Thoracic aorta (tissue), 2 donors: ENCODE measurements at regions not wholly inside any gene's neighbourhood (a gene's known extent, or its start where the extent isn't known, plus 50 kb on each side); places are given as distances from the start of the nearest gene placed in this dataset.
"Not testable (repeated sequence)": the region's sequence is repeated elsewhere in the genome, so short reads cannot be mapped to it uniquely, and the experiment has no call there.

Source experiments
- ATAC-seq: fragments of 150-250 bp; one replicate; pipeline ENCODE4 v1.8.0; 2017; ENCODE audit warnings: low read depth; ENCODE audit not compliant: insufficient number of reproducible peaks, low FRiP score
- DNase-seq: peaks from one replicate; pipeline ENCODE4 v3.0.0-alpha.2; 2020; ENCODE audit warnings: low spot score
- H3K27ac ChIP-seq, 2 donors: fragments of 200-600 bp; sonication (generic); 1 replicate in 1 of 2; 2 replicates in 1 of 2; pipeline ENCODE4 v1.5.1; 2016; ENCODE audit warnings: mild to moderate bottlenecking in 2 of 2, moderate library complexity in 2 of 2
- H3K27me3 ChIP-seq: fragments of 200-600 bp; sonication (generic); replicated peaks from 2 replicates; pipeline ENCODE4 v1.6.0; 2016; ENCODE audit warnings: mild to moderate bottlenecking; ENCODE audit not compliant: insufficient read depth
- H3K36me3 ChIP-seq: fragments of 200-600 bp; sonication (generic); one replicate; pipeline ENCODE4 v1.5.1; 2016
- H3K4me1 ChIP-seq, 2 donors: fragments of 200-600 bp; sonication (generic); 1 replicate in 1 of 2; 2 replicates in 1 of 2; pipeline versions ENCODE4 v1.5.1 to v1.6.0; 2016; ENCODE audit warnings: low read depth in 2 of 2, mild to moderate bottlenecking in 1 of 2; ENCODE audit not compliant: control insufficient read depth in 1 of 2
- H3K4me3 ChIP-seq: fragments of 200-600 bp; sonication (generic); 2 replicates; pipeline ENCODE4 v1.5.1; 2016; ENCODE audit warnings: mild to moderate bottlenecking
- H3K9me3 ChIP-seq: fragments of 200-600 bp; sonication (generic); 2 replicates; pipeline ENCODE4 v1.5.1; 2016
- CTCF ChIP-seq: fragments of 200-600 bp; sonication (generic); IDR thresholded peaks from one replicate; pipeline ENCODE4 v1.5.1; 2019; ENCODE audit warnings: antibody characterized with exemption

GRCh38 chr6:112524071-112524470, 176.9 kb downstream of the RFPL4B start:
- ATAC-seq: no peak
- no peak for DNase-seq
- Histone ChIP-seq H3K27me3 (no peaks in the 10 kb centered on the region), H3K4me3 (no peak overlapping the region), H3K9me3 (no peaks in the 10 kb centered on the region), H3K36me3 (no peaks in the 10 kb centered on the region), H3K4me1 (no peaks in the 10 kb centered on the region), H3K27ac (no peak overlapping the region)
- no peak for TF ChIP-seq CTCF

DNA sequence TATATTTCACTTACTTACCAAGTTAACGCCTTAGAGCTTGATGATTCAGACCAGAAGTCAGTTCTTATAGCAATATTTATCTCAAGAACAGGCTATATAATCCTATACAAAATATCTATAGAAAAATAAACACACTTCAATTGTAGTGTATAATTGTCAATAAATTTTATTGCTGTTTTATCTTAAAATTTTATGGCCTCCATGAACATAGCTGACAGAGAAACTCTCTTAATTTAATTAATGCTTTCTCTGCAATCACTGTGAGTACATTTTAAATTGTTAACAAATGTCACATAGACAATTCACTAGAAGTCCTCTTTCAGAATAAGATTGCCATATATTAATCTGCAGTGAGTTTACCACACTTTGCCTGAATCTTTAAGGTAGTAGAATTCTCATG, 178.6 kb downstream of the RFPL4B start:
- H3K27ac ChIP-seq: no peak overlapping the region
- H3K27me3 ChIP-seq: no peaks in the 10 kb centered on the region
- no peak for TF ChIP-seq CTCF
- H3K4me3 ChIP-seq: no peak overlapping the region
- ATAC-seq: no peak
- no peaks in the 10 kb centered on the region for H3K4me1 ChIP-seq
- no peak for DNase-seq
- no peaks in the 10 kb centered on the region for H3K36me3 ChIP-seq
- H3K9me3 ChIP-seq: no peaks in the 10 kb centered on the region

GRCh38 chr6:112526594-112526993, 179.5 kb downstream of the RFPL4B start:
- Histone ChIP-seq H3K4me1 (no peaks in the 10 kb centered on the region), H3K27me3 (no peaks in the 10 kb centered on the region), H3K36me3 (no peaks in the 10 kb centered on the region), H3K4me3 (no peak overlapping the region), H3K9me3 (no peaks in the 10 kb centered on the region), H3K27ac (no peak overlapping the region)
- ATAC-seq (no peak), DNase-seq (no peak)
- no peak for TF ChIP-seq CTCF

DNA sequence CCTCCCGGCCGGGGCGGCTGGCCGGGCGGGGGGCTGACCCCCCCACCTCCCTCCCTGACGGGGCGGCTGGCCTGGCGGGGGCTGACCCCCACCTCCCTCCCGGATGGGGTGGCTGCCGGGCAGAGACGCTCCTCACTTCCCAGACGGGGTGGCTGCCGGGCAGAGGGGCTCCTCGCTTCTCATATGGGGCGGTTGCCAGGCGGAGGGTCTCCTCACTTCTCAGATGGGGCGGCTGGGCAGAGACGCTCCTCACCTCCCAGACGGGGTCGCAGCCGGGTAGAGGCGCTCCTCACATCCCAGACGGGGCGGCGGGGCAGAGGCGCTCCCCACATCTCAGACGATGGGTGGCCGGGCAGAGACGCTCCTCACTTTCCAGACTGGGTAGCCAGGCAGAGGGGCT, 181.2 kb downstream of the RFPL4B start:
- H3K9me3 ChIP-seq, H3K36me3 ChIP-seq, H3K4me1 ChIP-seq, H3K27me3 ChIP-seq, H3K27ac ChIP-seq, H3K4me3 ChIP-seq, ATAC-seq, DNase-seq: not testable (repeated sequence)

DNA sequence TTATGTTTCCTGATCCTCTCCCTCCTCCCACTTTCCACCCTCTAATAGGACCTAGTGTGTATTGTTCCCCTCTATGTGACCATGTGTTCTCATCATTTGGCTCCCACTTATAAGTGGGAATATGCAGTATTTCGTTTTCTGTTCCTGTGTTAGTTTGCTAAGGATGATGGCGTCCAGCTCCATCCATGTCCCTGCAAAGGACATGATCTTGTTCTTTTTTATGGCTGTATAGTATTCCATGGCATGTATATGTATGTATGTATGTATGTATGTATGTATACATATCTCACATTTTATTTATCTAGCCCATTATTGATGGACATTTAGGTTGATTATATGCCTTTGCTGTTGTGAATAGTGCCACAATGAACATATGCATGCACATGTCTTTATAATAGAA, 188.7 kb downstream of the RFPL4B start:
- ATAC-seq (no peak), DNase-seq (no peak)
- no peaks in the 10 kb centered on the region for H3K36me3 ChIP-seq
- no peak overlapping the region for H3K27ac ChIP-seq
- no peaks in the 10 kb centered on the region for H3K27me3 ChIP-seq
- H3K4me1 ChIP-seq: no peaks in the 10 kb centered on the region
- TF ChIP-seq CTCF: no peak
- no peak overlapping the region for H3K4me3 ChIP-seq
- H3K9me3 ChIP-seq: no peaks in the 10 kb centered on the region

- Histone ChIP-seq H3K27ac (no peak overlapping the region), H3K4me1 (no peaks in the 10 kb centered on the region), H3K4me3 (no peak overlapping the region), H3K9me3 (no peaks in the 10 kb centered on the region), H3K27me3 (no peaks in the 10 kb centered on the region), H3K36me3 (no peaks in the 10 kb centered on the region)
- DNase-seq (no peak), ATAC-seq (no peak)
- no peak for TF ChIP-seq CTCF
Measured at GRCh38 chr6:112539355-112539754, 192.2 kb downstream of the RFPL4B start.

GRCh38 chr6:112541847-112542246, 194.7 kb downstream of the RFPL4B start:
- H3K4me3 ChIP-seq, H3K27ac ChIP-seq, ATAC-seq, H3K9me3 ChIP-seq, H3K27me3 ChIP-seq, H3K36me3 ChIP-seq, H3K4me1 ChIP-seq, DNase-seq: not testable (repeated sequence)

DNA sequence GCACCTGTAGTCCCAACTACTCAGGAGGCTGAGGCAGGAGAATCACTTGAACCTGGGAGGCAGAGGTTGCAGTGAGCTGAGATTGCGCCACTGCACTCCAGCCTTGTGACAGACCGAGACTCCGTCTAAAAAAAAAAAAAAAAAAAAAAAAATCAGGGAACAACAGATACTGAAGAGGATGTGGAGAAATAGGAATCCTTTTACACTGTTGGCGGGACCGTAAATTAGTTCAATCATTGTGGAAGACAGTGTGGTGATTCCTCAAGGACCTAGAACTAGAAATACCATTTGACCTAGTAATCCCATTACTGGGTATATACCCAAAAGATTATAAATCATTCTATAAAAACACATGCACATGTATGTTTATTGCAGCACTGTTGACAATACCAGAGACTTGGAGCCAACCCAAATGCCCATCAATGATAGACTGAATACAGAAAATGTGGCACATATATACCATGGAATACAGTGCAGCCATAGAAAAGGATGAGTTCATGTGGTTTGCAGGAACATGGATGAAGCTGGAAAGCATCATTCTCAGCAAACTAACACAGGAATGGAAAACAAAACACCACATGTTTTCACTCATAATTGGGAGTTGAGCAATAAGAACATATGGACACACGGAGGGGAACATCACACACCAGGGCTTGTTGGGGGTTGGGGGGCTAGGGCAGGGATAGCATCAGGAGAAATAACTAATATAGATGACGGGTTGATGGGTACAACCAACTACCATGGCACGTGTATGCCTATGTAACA, 200.4 kb downstream of the RFPL4B start:
- not testable (repeated sequence) for H3K36me3 ChIP-seq, ATAC-seq

More for the DNA sequence above, 200.4 kb downstream of the RFPL4B start:
- not testable (repeated sequence) for H3K9me3 ChIP-seq, H3K27me3 ChIP-seq, H3K4me1 ChIP-seq, H3K4me3 ChIP-seq, DNase-seq, H3K27ac ChIP-seq
